ENCODE measurements at regions not wholly inside any gene's neighbourhood (a gene's known extent, or its start where the extent isn't known, plus 50 kb on each side); places are given as distances from the start of the nearest gene placed in this dataset.

DNA sequence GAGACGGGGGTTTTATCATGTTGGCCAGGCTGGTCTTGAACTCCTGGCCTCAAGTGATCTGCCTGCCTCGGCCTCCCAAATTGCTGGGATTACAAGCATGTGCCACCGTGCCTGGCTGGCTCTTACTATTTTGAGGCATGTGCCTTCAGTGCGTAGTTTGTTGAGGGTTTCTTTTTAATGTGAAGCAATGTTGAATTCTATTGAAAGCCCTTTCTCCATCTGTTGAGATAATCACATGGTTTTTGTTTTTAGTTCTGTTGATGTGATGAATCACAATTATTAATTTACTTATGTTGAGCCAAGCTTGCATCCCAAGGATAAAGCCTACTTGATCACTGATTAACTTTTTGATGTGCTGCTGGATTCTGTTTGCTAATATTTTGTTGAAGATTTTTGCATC is 290.9 kb downstream of the KCNRG start:
- intact Hi-C loops (cut with DNase I): no loop called here
- TF ChIP-seq EP300 (IDR thresholded peaks at IDR 0.05): no peak
- no peak for TF ChIP-seq POLR2A (IDR thresholded peaks at IDR 0.05; ENCODE audit: low read depth)
- TF ChIP-seq, protein P1, sequence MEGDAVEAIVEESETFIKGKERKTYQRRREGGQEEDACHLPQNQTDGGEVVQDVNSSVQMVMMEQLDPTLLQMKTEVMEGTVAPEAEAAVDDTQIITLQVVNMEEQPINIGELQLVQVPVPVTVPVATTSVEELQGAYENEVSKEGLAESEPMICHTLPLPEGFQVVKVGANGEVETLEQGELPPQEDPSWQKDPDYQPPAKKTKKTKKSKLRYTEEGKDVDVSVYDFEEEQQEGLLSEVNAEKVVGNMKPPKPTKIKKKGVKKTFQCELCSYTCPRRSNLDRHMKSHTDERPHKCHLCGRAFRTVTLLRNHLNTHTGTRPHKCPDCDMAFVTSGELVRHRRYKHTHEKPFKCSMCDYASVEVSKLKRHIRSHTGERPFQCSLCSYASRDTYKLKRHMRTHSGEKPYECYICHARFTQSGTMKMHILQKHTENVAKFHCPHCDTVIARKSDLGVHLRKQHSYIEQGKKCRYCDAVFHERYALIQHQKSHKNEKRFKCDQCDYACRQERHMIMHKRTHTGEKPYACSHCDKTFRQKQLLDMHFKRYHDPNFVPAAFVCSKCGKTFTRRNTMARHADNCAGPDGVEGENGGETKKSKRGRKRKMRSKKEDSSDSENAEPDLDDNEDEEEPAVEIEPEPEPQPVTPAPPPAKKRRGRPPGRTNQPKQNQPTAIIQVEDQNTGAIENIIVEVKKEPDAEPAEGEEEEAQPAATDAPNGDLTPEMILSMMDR (IDR thresholded peaks at IDR 0.05): no peak
- no peak for TF ChIP-seq POLR2AphosphoS5 (IDR thresholded peaks at IDR 0.05)
- H3K4me1 ChIP-seq: peaks cover 0 to 15% (median 14%) of the 10 kb centered on the region in 4 donors
- 97% methylated on average over 4 of the region's 4 CpGs for WGBS
- no peaks in the 10 kb centered on the region for H3K36me3 ChIP-seq
- no peaks in the 10 kb centered on the region for H3K9me3 ChIP-seq
- no peaks in the 10 kb centered on the region for H3K27me3 ChIP-seq
- DNase-seq (ENCODE audit: extremely low spot score): no peak
- no peak overlapping the region for H3K27ac ChIP-seq (replicated peaks in 1 of 4)
- no peak overlapping the region for H3K4me3 ChIP-seq

DNA sequence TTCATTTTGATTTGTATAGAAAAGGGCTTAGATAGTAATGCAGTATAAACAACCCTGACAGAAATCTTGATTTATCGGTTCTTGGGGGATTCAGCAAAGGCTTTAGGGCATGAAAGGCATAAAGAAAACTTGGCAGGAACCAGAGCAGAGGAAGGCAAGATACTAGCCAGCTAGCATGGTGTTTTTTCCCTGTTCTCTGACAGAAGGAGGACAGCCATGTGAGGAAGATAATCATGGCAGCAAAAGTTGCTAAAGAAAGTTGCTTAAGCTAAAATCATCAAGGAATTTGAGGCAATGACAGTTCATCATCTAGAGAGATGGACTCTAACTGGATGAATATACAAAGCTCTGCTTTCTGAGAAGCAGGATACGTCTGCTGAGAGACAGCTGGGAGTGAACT is 294.1 kb downstream of the KCNRG start:
- H3K27me3 ChIP-seq: no peaks in the 10 kb centered on the region
- H3K36me3 ChIP-seq: no peaks in the 10 kb centered on the region
- 23% methylated on average over 2 of the region's 2 CpGs for WGBS
- H3K4me3 ChIP-seq: no peak overlapping the region
- intact Hi-C loops (cut with DNase I): no loop called here
- no peaks in the 10 kb centered on the region for H3K9me3 ChIP-seq
- peaks cover 0 to 32% (median 26%) of the 10 kb centered on the region in 4 donors for H3K4me1 ChIP-seq
- H3K27ac ChIP-seq (replicated peaks in 1 of 4): peak overlapping the region in 1 of 4 donors; percentile 30
- DNase-seq (ENCODE audit: extremely low spot score): no peak
- TF ChIP-seq EP300 (IDR thresholded peaks at IDR 0.05) (no peak), POLR2A (IDR thresholded peaks at IDR 0.05; ENCODE audit: low read depth) (no peak), POLR2AphosphoS5 (IDR thresholded peaks at IDR 0.05) (no peak)
- TF ChIP-seq, protein P1 (IDR thresholded peaks at IDR 0.05): no peak

DNA sequence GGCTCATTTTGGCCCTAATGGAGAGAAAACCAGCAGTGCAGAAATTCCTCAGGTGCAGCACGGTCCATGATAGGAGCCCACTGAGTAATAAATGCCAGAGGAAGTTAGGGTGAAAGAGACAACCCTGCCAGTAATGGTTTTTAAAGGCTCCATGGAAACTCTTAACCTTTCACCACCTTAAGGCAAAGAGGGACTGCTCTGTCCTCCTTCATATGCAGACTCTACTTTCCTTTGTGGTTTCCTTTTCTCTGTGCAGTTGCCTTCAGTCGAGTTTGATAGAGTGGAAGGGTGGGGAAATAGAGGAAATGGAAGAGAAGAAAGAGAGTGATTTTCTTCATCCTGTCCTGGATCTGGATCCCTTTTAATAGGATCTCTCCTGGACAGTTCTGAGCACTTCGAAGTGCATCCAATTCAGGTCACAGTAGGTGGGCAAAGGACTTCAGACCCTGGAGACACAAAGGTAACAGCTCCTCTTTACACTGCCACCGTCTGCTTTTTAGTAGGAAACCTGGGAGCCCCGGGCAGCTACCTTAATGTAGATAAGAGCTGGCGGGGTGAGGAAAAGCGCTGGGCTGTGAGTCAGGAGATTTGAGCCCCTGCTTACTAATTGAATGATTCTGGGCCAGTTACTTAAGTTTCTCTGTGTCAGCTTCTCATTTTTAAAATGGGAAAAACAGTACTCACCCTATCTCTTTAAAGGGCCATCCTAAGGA is 294.8 kb downstream of the KCNRG start:
- intact Hi-C loops (cut with DNase I): no loop called here
- WGBS: 64% methylated on average over 7 of the region's 7 CpGs
- H3K36me3 ChIP-seq: no peaks in the 10 kb centered on the region
- no peak overlapping the region for H3K4me3 ChIP-seq
- H3K27me3 ChIP-seq: no peaks in the 10 kb centered on the region
- H3K9me3 ChIP-seq: no peaks in the 10 kb centered on the region
- DNase-seq (ENCODE audit: extremely low spot score): no peak
- peaks cover 0 to 32% (median 26%) of the 10 kb centered on the region in 4 donors for H3K4me1 ChIP-seq
- peak overlapping the region in 1 of 4 donors; percentile 30 for H3K27ac ChIP-seq (replicated peaks in 1 of 4)
- TF ChIP-seq POLR2A (IDR thresholded peaks at IDR 0.05; ENCODE audit: low read depth) (no peak), EP300 (IDR thresholded peaks at IDR 0.05) (no peak), POLR2AphosphoS5 (IDR thresholded peaks at IDR 0.05) (no peak)

DNA sequence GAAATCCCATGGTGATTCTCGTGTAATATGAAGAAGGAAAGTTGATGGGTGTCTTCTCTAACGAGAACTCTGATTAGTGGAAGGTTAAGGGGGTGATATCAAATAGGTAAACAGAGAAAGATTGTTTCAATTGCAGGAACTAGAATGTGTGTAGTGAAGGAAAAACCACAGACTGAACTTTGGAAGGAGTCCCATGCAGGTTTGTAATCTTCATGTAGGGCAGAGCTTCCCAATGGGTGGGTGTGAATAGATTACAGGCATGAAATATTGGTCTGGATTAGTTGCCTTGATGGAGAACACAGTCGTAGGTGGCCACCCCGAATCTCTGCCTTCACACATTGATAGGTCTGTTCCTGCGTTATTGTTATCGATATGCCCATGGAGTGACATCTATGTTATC is 295.5 kb downstream of the KCNRG start:
- H3K4me1 ChIP-seq: peaks cover 0 to 32% (median 26%) of the 10 kb centered on the region in 4 donors
- intact Hi-C loops (cut with DNase I): no loop called here
- H3K36me3 ChIP-seq: no peaks in the 10 kb centered on the region
- no peak for DNase-seq (ENCODE audit: extremely low spot score)
- no peak for TF ChIP-seq POLR2AphosphoS5 (IDR thresholded peaks at IDR 0.05)
- TF ChIP-seq EP300 (IDR thresholded peaks at IDR 0.05): no peak
- TF ChIP-seq POLR2A (IDR thresholded peaks at IDR 0.05; ENCODE audit: low read depth): no peak
- TF ChIP-seq, protein P1 (IDR thresholded peaks at IDR 0.05): no peak
- H3K4me3 ChIP-seq: no peak overlapping the region
- no peaks in the 10 kb centered on the region for H3K9me3 ChIP-seq
- no peaks in the 10 kb centered on the region for H3K27me3 ChIP-seq
- WGBS: 94% methylated on average over 6 of the region's 6 CpGs
- H3K27ac ChIP-seq (replicated peaks in 1 of 4): no peak overlapping the region

DNA sequence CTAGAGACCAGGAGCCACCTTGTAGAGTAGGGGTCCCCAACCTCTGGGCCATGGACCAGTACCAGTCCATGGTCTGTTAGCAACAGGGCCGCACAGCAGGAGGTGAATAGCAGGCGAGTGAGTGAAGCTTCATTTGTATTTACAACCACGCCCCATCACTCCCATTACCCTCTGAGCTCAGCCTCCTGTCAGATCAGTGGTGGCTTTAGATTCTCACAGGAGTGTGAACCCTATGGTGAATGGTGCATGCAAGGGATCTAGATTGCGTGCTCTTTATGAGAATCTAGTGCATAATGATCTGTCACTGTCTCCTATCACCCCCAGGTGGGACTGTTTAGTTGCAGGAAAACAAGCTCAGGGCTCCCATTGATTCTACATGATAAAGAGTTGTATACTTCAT is 303.6 kb downstream of the KCNRG start:
- Histone ChIP-seq H3K4me3 (no peak overlapping the region), H3K36me3 (no peaks in the 10 kb centered on the region), H3K27ac (replicated peaks in 1 of 4) (no peak overlapping the region), H3K4me1 (no peaks in the 10 kb centered on the region), H3K27me3 (no peaks in the 10 kb centered on the region), H3K9me3 (no peaks in the 10 kb centered on the region)
- WGBS: 89% methylated on average over 4 of the region's 4 CpGs
- no peak for TF ChIP-seq POLR2AphosphoS5 (IDR thresholded peaks at IDR 0.05)
- no peak for TF ChIP-seq POLR2A (IDR thresholded peaks at IDR 0.05; ENCODE audit: low read depth)
- TF ChIP-seq, protein P1 (IDR thresholded peaks at IDR 0.05): no peak
- TF ChIP-seq EP300 (IDR thresholded peaks at IDR 0.05): no peak
- intact Hi-C loops (cut with DNase I): no loop called here
- DNase-seq (ENCODE audit: extremely low spot score): no peak

All from esophagus muscularis mucosa (tissue), 4 donors.